Limb (tissue), 2 donors: ENCODE measurements at regions not wholly inside any gene's neighbourhood (a gene's known extent, or its start where the extent isn't known, plus 50 kb on each side); places are given as distances from the start of the nearest gene placed in this dataset.

Experiments
- DNase-seq, 2 donors: peaks; one replicate each; pipeline ENCODE4 v3.0.0-alpha.2; 2016; ENCODE audit errors: extremely low spot score in 2 of 2

DNA sequence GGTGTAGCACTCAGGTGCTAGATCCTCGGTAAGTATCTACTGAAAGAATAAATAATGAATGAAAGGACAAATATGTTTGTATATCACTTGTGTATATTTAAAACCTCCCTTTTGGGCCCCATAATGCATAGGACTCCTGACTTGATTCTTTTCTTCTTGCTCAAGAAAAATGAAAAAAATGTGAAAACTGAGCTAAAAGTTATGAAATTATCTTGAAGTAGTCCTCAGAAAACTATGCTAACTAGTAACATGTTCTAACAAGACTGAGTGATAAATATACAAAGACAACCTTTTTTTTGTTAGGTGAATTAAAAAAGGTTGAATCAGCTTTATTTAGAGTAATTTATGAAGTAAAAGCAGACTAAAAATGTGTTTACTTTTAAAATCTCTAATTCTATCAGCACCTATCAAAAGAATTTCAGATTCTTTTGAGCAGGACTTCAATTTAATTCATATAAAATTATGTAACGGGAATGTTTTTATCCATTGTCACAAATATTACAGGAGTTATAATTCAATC lies 247.8 kb upstream of the JAG1 start:
- no peak for DNase-seq

- peak in 1 of 2 donors; percentile 63 for DNase-seq
Observed at GRCh38 chr20:10922506-10922905, 248.7 kb upstream of the JAG1 start.

DNA sequence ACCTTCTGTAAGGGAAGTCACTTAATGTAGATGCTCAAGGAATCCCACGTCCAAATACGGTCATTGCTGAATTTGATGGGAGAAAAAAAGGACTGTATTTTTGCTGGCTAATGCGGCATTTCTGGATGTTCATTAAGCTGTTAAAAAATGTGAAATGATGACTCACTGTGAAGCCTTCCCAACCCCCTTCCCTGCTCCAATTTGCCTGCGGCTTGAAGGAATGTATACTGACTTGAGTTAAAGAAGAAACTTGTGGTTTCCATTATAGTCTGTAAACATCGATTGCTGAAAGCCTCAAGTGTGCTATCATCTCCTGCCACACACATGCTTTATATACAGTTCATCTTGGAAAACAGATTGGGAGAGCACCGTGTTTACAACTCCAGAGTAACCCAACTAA lies 249.1 kb upstream of the JAG1 start:
- DNase-seq: peak in 1 of 2 donors; percentile 76

GRCh38 chr20:10924644-10925201 lies 250.9 kb upstream of the JAG1 start:
- DNase-seq: no peak

DNA sequence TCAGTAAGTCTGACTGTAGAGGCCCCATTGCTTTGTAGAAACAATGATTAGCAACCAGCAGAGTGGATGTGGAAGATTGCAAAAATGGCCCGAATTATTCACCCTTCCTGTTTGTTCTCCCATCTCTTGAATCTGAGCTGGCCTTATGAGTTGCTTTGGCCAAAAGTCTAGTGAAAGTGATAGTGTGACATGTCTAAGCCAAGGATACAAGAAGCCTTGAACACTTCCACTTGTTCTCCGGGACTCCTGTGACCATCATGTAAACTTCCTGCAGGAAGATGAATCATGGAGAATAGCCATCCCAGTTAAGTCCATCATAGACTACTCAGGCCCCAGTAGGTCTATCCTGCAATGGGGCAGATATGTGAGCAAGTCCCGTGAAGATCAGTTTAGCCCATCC lies 252.0 kb upstream of the JAG1 start:
- no peak for DNase-seq

DNA sequence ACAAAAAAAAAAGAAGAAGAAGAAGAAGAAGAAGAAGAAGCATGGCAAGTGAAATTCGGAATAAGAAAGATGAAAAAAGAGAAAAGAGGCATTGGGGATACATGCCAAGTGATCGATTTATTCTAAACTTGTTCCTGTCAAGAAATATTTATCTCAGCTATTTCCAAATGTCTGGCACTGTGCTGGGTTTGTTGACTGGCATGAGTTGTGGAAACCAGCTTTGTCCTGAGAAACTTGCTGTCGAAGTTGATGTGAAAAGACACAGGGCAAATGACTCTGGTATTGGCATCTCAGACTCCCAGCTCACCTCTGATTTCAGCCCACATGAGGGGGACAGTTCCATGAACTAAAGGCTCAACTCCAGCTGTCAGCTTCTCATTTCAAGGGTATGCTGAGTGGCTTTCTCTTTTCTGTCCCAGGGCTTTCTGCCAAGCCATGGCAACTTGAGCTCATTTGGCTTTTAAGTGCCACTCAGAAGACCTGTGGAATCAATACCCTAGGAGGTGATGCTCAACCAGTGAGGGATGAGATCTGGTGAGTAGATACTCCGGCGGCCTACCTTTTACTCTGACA lies 253.3 kb upstream of the JAG1 start:
- DNase-seq: no peak

DNA sequence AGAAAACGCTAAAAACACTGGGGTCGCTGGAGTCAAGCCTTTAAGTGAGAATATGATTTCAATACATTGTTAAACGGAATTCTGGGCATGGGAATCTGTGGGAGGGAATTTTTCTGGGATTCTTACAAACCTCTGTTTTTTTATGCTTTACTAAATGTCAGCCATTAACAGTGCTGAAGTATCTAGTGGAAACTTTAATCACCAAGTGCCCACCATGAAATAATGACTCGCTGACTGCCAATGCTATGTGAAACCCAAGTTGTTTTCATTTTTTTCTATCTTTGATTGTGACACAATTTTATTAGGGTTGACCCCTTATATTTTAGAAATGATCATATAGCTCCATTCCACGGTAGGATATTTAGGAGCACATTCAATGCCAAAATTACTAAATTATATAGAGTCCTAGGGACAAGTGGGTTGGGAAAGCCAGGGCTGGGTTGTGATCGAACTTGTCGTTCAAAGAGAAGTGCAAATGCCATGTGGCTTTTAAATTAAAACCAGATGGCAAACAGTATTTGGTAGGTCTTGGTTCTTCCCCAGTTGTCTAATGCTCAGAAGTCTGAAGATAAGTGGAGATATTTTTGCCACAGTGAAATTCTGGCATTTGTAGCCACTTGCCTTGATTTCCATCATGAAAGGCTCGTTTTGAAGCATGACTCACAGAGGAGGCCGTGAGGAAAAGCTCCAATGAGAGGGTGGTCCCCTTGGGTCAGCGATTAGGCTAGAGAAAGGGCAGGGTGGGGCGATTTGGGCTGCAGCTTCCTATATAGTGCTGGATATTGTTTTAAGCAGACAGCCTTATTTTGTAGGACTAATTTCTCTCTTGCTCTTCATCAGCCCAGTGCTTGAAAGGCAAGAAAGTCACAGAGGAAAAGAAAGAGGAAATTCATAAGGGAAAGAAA lies 254.4 kb upstream of the JAG1 start:
- no peak for DNase-seq

GRCh38 chr20:10928841-10929421 lies 255.1 kb upstream of the JAG1 start:
- DNase-seq: no peak

DNA sequence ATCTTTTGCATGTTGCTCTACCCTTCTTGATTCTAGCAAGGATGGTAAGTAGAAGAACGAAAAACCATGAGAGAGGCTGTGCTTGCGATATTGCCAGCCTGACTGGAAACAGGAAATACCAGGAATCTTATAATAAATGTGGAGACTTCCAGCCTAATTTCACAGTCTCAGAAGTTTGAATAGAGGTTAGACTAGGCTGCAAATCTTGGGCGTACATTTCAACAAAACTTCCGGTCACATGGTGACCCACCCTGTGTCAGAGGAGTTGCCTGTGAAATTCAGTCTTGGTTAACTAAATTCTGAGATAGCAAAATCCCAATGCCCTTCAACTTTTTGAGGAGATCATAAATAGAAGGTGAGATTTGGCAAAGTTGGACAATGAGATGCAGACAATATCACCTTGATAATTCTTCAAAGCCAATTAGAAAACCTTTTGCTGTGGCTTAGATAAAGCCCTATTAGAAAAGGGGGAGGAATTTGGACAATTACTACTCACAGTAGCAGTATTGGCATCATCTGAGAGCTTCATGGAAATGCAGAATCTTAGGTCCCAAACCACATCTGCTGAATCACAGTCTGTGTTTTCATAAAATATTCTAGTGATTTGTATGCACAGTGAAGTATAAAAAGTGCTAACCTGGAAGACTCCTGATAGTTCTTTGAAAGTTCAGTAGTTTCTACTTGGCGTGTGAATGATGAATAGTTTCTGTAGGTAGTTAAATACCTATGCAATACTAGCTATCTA lies 262.0 kb upstream of the JAG1 start:
- no peak for DNase-seq

DNA sequence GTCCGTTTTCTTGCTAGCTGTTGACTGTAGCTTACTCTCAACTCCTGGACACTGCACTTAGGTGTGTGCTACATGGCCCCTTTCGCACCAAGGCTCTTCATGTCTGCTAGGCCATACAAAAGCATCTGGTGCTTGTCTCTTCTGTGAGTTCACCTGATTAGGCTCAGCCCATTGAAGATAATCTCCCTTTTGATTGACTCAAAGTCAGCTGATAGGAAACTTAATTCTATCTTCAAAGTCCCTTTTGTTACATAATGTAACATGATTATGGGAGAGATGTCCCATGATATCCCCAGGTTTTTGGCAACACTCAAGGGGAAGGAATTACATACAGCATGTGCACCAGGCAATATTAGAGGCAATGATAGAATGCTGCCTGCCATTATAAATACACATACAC lies 263.0 kb upstream of the JAG1 start:
- no peak for DNase-seq

DNA sequence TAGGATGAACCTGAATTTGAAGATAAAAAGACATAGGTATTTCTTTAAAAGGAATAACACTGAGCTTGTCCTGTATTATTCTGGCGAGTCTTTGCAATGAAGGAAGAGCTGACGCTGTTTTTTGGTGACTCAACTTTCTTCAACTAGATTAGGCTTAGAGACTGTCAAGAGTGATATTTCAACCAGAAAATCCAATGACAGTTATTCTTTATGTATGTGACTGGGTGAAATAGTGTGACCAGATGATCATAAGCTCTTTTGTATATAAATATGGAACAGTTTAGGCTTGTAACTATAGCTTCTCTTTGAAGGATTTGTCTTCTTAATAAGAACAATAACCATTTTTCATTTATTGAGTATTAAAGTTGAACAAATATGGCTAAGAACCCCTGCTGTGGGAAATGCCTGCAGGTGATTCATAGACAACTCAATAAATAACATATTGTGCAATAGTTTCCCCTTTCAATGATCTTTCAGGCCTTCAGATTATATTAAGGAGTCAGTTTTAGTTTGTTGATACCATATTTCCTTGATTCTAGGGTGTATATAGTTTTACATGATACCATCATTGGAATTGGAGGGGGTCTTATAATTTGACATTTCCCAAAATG lies 265.6 kb upstream of the JAG1 start:
- DNase-seq: no peak

- DNase-seq: no peak
Observed at GRCh38 chr20:10940941-10941340, 267.1 kb upstream of the JAG1 start.

GRCh38 chr20:10943686-10944265 lies 270.0 kb upstream of the JAG1 start:
- DNase-seq: no peak

DNA sequence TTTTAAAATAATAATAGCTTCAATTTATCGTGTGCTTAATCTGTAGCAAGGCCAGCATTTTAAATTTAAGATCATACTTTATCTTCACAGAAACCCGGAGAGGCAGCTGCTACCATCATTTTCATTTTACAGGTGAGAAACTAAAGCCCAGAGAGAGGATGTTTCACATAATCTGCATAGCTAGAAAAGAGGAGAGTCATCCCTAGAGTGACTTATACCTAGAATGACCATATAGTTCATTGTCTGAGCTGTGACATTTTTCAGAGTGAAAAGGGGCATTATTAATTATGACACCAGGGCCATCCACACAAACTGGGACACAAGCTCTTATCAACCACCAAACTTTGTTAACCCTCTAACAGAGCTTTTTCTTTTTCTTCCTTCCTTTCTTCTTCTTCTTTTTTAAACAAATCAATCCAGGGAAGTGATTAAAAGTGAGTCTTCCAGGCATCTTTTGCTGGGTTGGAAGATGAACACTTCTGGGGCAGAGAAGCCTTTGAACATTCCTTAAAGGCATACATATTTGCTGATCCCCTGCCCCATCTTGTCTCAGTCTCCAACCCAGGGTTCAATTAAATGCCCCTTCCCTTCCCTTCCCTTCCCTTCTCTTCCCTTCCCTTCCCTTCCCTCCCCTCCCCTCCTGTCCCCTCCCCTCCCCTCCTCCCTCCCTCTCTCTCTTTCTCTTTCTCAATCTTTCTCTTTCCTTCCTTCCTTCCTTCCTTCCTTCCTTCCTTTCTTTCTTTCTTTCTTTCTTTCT lies 272.5 kb upstream of the JAG1 start:
- no peak for DNase-seq

- DNase-seq: no peak
Observed at GRCh38 chr20:10947726-10948125, 273.9 kb upstream of the JAG1 start.

GRCh38 chr20:10949930-10950783 lies 276.4 kb upstream of the JAG1 start:
- DNase-seq: no peak

DNA sequence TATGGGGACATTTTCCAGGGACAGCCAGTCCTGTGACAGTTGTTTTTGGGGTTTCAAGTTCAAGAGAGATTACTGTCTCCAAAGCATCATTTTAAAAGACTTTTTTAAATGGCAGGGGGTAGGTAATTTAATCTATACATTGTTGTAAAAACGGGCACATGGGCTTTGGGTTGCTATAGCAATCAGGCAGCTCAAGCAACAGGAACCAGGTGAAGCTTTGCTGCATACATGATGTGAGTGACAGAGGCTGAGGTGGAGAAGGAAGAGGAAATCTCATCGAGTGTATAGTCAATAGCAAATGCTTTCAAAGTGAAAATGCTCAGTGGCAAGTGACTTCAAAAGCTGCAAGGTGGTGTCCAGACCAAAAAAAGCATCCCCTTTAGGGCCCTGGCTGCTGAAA lies 277.4 kb upstream of the JAG1 start:
- no peak for DNase-seq

DNA sequence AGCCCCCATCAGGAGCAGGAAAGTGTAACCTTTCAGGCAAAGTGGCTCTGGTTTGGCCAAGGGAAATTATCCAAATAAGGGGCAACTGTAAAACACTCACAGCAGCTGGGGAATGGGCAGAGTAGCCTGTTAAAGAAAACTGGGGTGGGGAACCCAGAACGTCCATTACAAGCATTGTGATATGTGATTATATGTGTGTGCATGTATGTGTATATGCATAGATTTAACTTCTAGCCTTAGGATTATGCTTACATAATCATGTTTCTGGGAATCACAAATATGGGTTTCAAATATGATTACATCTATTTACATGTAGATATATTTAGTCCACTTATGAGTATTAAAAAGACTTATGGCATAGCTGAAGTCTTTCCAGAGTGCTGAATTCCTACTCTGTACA lies 278.1 kb upstream of the JAG1 start:
- no peak for DNase-seq

GRCh38 chr20:10953437-10953836 lies 279.6 kb upstream of the JAG1 start:
- no peak for DNase-seq
